NT2/D1 (cell line): ENCODE measurements at regions not wholly inside any gene's neighbourhood (a gene's known extent, or its start where the extent isn't known, plus 50 kb on each side); places are given as distances from the start of the nearest gene placed in this dataset.

Experiments
- SUZ12 ChIP-seq: IDR thresholded peaks from 2 replicates; pipeline ENCODE4 v1.6.1; 2011; ENCODE audit not compliant: insufficient read length, insufficient read depth; ENCODE audit errors: extremely low read depth
- YY1 ChIP-seq: IDR thresholded peaks from 2 replicates; pipeline ENCODE4 v1.6.1; 2011; ENCODE audit not compliant: insufficient read length, insufficient read depth

DNA sequence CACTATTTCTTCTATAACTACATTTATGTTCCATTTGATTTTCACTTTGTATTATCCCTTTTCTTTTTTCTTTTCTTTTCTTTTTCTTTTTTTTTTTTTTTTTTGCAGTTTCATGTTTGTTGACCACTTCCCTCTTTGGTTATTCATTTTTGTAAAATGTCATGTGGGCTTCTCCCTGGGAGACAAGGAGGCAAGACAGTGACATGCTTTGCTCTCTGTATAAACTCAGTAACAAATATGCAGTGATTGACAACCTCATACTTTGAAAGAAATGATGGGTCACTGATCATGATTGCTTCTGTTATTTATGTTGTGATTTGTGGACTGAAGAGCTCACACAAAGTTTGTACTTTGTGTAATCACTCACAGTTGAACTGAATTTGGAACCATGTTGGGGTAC lies 90.2 kb upstream of the ABI1 start:
- TF ChIP-seq YY1 (no peak), SUZ12 (no peak)
